Gastroesophageal sphincter (tissue), 3 donors: ENCODE measurements at regions not wholly inside any gene's neighbourhood (a gene's known extent, or its start where the extent isn't known, plus 50 kb on each side); places are given as distances from the start of the nearest gene placed in this dataset.

ENCODE experiments used
- POLR2A ChIP-seq, 2 donors: fragments of 450-650 bp; IDR thresholded peaks; one replicate each; pipeline ENCODE4 v1.6.1; 2017; ENCODE audit warnings: antibody characterized with exemption in 2 of 2, mild to moderate bottlenecking in 2 of 2, moderate library complexity in 1 of 2
- POLR2AphosphoS5 ChIP-seq: sonication (generic); formaldehyde crosslinking; IDR thresholded peaks from one replicate; pipeline ENCODE4 v1.6.1; 2017; ENCODE audit warnings: antibody characterized with exemption
- TF ChIP-seq, protein P1 (sequence below), 4 experiments: fragments of 200-600 bp in 2 of 4; fragments of 450-650 bp in 2 of 4; sonication (generic) in 1 of 4; IDR thresholded peaks; one replicate each; pipeline ENCODE4 v1.5.1; 2017 to 2019; ENCODE audit warnings: antibody characterized with exemption in 4 of 4, mild to moderate bottlenecking in 2 of 4, moderate library complexity in 2 of 4

DNA sequence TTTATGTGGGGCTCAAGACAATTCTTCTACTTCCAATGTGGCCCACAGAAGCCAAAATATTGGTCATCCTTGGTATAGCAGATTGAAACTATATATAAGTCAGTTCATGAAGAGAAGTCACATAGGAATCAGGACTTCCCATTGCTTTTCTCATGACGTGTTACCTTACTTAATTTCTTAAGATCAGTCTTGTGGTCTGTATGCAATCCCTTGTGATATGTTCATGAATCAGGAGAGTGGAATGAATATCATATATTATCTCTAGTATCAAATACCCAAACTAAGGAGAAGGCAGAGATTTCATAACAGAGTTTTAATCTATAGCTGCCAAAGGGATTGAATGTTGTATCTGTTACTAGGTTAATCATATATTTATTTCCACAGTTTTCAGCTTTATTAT lies 1390.4 kb downstream of the SUCLG1 start:
- TF ChIP-seq POLR2A (IDR thresholded peaks at IDR 0.05) (no peak), POLR2AphosphoS5 (no peak)
- TF ChIP-seq, protein P1, sequence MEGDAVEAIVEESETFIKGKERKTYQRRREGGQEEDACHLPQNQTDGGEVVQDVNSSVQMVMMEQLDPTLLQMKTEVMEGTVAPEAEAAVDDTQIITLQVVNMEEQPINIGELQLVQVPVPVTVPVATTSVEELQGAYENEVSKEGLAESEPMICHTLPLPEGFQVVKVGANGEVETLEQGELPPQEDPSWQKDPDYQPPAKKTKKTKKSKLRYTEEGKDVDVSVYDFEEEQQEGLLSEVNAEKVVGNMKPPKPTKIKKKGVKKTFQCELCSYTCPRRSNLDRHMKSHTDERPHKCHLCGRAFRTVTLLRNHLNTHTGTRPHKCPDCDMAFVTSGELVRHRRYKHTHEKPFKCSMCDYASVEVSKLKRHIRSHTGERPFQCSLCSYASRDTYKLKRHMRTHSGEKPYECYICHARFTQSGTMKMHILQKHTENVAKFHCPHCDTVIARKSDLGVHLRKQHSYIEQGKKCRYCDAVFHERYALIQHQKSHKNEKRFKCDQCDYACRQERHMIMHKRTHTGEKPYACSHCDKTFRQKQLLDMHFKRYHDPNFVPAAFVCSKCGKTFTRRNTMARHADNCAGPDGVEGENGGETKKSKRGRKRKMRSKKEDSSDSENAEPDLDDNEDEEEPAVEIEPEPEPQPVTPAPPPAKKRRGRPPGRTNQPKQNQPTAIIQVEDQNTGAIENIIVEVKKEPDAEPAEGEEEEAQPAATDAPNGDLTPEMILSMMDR (IDR thresholded peaks at IDR 0.05), result no peak
